RWPE2 (cell line): ENCODE measurements at regions not wholly inside any gene's neighbourhood (a gene's known extent, or its start where the extent isn't known, plus 50 kb on each side); places are given as distances from the start of the nearest gene placed in this dataset.

Experiments
- ATAC-seq: fragments of 200-7000 bp; cut with Tn5 transposase; 3 replicates; pipeline ENCODE4 v1.9.1; 2021; ENCODE audit warnings: low read depth
- DNase-seq: peaks from one replicate; pipeline ENCODE4 v3.0.0-alpha.2; 2020; ENCODE audit warnings: low spot score
- H3K27ac ChIP-seq: fragments of 450-650 bp; 2 replicates; pipeline ENCODE4 v1.5.1; 2017; ENCODE audit warnings: mild to moderate bottlenecking; ENCODE audit not compliant: poor library complexity, severe bottlenecking
- H3K27me3 ChIP-seq: fragments of 250-450 bp; sonication (Bioruptor Pico); 2 replicates; pipeline ENCODE4 v1.5.1; 2021; ENCODE audit warnings: mild to moderate bottlenecking, moderate library complexity; ENCODE audit not compliant: insufficient read depth, poor library complexity, severe bottlenecking
- H3K36me3 ChIP-seq: fragments of 250-450 bp; sonication (Bioruptor Pico); 2 replicates; pipeline ENCODE4 v1.5.1; 2020; ENCODE audit warnings: low read depth, mild to moderate bottlenecking, moderate library complexity
- H3K4me1 ChIP-seq: fragments of 250-450 bp; sonication (Bioruptor Pico); 2 replicates; pipeline ENCODE4 v1.5.1; 2021; ENCODE audit warnings: mild to moderate bottlenecking, moderate library complexity; ENCODE audit not compliant: insufficient read depth, poor library complexity, severe bottlenecking
- H3K4me3 ChIP-seq: fragments of 250-450 bp; sonication (Bioruptor Pico); 2 replicates; pipeline ENCODE4 v1.5.1; 2021; ENCODE audit warnings: mild to moderate bottlenecking, moderate library complexity; ENCODE audit not compliant: severe bottlenecking
- H3K9me3 ChIP-seq: fragments of 250-450 bp; sonication (Bioruptor Pico); 2 replicates; pipeline ENCODE4 v1.5.1; 2021; ENCODE audit warnings: mild to moderate bottlenecking, moderate library complexity; ENCODE audit not compliant: severe bottlenecking
- CTCF ChIP-seq: fragments of 450-650 bp; IDR thresholded peaks from one replicate; pipeline ENCODE4 v1.5.1; 2017; ENCODE audit warnings: mild to moderate bottlenecking, moderate library complexity; ENCODE audit not compliant: poor library complexity, severe bottlenecking

- ATAC-seq = no peak
- no peak for DNase-seq
- Histone ChIP-seq H3K36me3 (no peaks in the 10 kb centered on the region), H3K27ac (no peak overlapping the region), H3K4me3 (no peak overlapping the region), H3K4me1 (no peaks in the 10 kb centered on the region), H3K9me3 (no peaks in the 10 kb centered on the region), H3K27me3 (no peaks in the 10 kb centered on the region)
- TF ChIP-seq CTCF = no peak
Observed at GRCh38 chr11:110802162-110802561, 89.9 kb upstream of the ARHGAP20 start.

DNA sequence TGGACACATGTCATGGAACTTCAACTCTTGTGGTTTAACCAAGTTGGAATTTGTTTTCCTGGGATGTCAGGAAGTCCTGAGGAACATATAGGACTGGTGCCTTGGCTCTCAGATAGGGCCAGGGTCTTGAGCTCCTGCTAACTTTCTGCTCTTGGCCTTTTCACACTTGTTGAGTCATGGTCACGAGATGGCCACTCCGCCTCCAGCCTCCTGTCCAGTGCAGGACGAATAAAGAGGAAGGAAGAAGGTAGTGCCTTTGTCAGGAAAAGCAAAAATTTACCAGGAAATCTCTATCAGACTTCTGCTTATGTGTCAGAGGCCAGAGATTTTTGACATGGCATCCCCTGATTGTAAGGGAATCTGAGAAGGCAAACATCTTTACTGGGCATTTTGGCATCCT lies 89.1 kb upstream of the ARHGAP20 start:
- TF ChIP-seq CTCF = no peak
- H3K4me3 ChIP-seq = no peak overlapping the region
- no peaks in the 10 kb centered on the region for H3K36me3 ChIP-seq
- DNase-seq (no peak), ATAC-seq (no peak)
- H3K4me1 ChIP-seq = no peaks in the 10 kb centered on the region
- no peak overlapping the region for H3K27ac ChIP-seq
- no peaks in the 10 kb centered on the region for H3K27me3 ChIP-seq
- H3K9me3 ChIP-seq = no peaks in the 10 kb centered on the region

DNA sequence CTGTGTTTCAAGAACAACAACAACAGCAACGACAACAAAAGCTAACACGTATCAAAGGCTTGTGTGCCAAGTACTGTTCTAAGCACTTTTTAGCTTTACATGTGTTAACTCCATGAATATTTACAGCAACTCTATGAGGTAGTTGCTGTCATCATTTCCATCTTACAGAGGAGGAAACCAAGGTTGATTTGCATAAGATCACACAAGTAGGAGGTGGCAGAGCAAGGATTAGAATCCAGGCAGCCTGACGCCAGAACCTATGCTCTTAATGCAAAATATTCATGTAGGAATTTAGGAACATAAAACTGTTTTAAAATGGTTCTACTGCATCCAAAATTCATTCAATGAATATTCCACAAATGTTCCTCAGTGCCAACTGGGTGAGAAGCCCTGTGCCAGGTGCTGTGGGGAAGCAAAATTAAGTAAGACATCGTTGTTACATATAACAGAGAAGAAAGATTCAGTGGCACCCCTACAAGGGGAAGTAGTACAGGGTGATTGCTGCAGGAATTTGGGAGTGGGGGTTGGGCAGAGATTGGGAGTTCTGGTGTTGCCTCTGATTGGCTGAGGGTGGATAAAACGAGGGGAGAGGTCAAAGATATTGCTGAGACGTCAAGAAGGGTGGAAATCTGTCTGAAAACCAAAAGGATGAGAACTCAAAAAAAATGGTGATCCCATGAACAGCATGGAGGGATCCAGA lies 86.1 kb upstream of the ARHGAP20 start:
- no peaks in the 10 kb centered on the region for H3K4me1 ChIP-seq
- H3K36me3 ChIP-seq = no peaks in the 10 kb centered on the region
- no peaks in the 10 kb centered on the region for H3K27me3 ChIP-seq
- H3K4me3 ChIP-seq = no peak overlapping the region
- H3K9me3 ChIP-seq = no peaks in the 10 kb centered on the region
- TF ChIP-seq CTCF = no peak
- H3K27ac ChIP-seq = no peak overlapping the region
- DNase-seq (no peak), ATAC-seq (no peak)

DNA sequence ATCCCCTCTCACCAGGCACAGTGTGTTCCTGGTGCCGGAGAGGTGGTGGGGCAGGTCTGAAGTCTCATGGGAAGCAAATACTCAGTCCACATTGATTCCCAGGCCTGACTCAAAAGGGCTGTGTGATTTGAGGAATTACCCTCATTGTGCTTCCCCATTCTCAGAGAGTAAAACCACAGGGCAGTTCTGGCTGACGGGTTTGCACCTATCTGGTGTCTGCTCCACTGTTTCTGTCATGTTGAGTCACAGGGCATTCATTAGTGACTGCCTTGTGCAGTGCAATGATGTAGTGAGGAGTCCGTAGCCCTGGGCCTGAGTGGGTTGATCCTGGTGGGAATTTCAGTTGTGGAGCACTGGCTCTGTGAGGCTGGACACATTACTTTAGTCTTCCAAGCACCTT lies 85.2 kb upstream of the ARHGAP20 start:
- DNase-seq = no peak

More for the DNA sequence above, 85.2 kb upstream of the ARHGAP20 start:
- H3K27ac ChIP-seq = no peak overlapping the region
- no peaks in the 10 kb centered on the region for H3K9me3 ChIP-seq
- H3K36me3 ChIP-seq = no peaks in the 10 kb centered on the region
- no peaks in the 10 kb centered on the region for H3K4me1 ChIP-seq
- H3K4me3 ChIP-seq = no peak overlapping the region
- no peak for TF ChIP-seq CTCF
- no peaks in the 10 kb centered on the region for H3K27me3 ChIP-seq
- ATAC-seq = no peak
